CD14-positive monocyte (primary cell): ENCODE measurements at regions not wholly inside any gene's neighbourhood (a gene's known extent, or its start where the extent isn't known, plus 50 kb on each side); places are given as distances from the start of the nearest gene placed in this dataset.

Source experiments
- DNase-seq, 3 donors: peaks; one replicate each; pipeline ENCODE4 v3.0.0-alpha.2; 2011 to 2022
- H2AFZ ChIP-seq: 2 replicates; pipeline ENCODE4 v1.6.0; 2012; ENCODE audit warnings: mild to moderate bottlenecking, low read depth, low read length, inconsistent platforms; ENCODE audit not compliant: insufficient read depth, poor library complexity, severe bottlenecking
- H3K27ac ChIP-seq, 2 donors: 1 replicate in 1 of 2; 2 replicates in 1 of 2; pipeline ENCODE4 v1.5.1; 2012 to 2013; ENCODE audit warnings: low read length in 2 of 2, control low read depth in 1 of 2, inconsistent platforms in 1 of 2, low read depth in 1 of 2, mild to moderate bottlenecking in 1 of 2
- H3K27me3 ChIP-seq, 2 donors: one replicate each; pipeline versions ENCODE4 v1.6.0 to v1.6.1; 2011 to 2013; ENCODE audit warnings: low read length in 2 of 2; ENCODE audit not compliant: control insufficient read depth in 2 of 2, insufficient read depth in 2 of 2
- H3K36me3 ChIP-seq, 2 donors: replicated peaks in 1 of 2; 1 replicate in 1 of 2; 2 replicates in 1 of 2; pipeline versions ENCODE4 v1.5.1 to v1.6.1; 2012 to 2013; ENCODE audit warnings: low read length in 2 of 2, control low read depth in 1 of 2, inconsistent platforms in 1 of 2, mild to moderate bottlenecking in 1 of 2; ENCODE audit not compliant: insufficient read depth in 2 of 2, control insufficient read depth in 1 of 2
- H3K4me1 ChIP-seq, 2 donors: 1 replicate in 1 of 2; 2 replicates in 1 of 2; pipeline versions ENCODE4 v1.5.1 to v1.6.1; 2012 to 2013; ENCODE audit warnings: low read length in 2 of 2, control low read depth in 1 of 2, inconsistent platforms in 1 of 2, mild to moderate bottlenecking in 1 of 2, moderate library complexity in 1 of 2; ENCODE audit not compliant: insufficient read depth in 2 of 2, control insufficient read depth in 1 of 2
- H3K4me2 ChIP-seq: replicated peaks from 2 replicates; pipeline ENCODE3; 2012; ENCODE audit warnings: low read length, moderate library complexity, mild to moderate bottlenecking; ENCODE audit not compliant: poor library complexity, severe bottlenecking; ENCODE audit errors: extremely low read depth
- H3K4me3 ChIP-seq, 3 experiments: fragments of 200-600 bp in 1 of 3; sonication (generic) in 1 of 3; replicated peaks in 1 of 3; 1 replicate in 2 of 3; 2 replicates in 1 of 3; pipeline ENCODE4 v1.5.1; 2011 to 2013; ENCODE audit warnings: low read length in 3 of 3, mild to moderate bottlenecking in 3 of 3, control low read depth in 2 of 3, low read depth in 2 of 3, inconsistent platforms in 1 of 3, moderate library complexity in 1 of 3
- H3K79me2 ChIP-seq: 2 replicates; pipeline ENCODE4 v1.6.0; 2012; ENCODE audit warnings: mild to moderate bottlenecking, control low read depth, inconsistent platforms, low read length, moderate library complexity; ENCODE audit not compliant: insufficient read depth
- H3K9ac ChIP-seq: 2 replicates; pipeline ENCODE4 v1.6.0; 2017; ENCODE audit warnings: low read length, mild to moderate bottlenecking; ENCODE audit not compliant: insufficient read depth, poor library complexity, severe bottlenecking
- H3K9me3 ChIP-seq, 2 donors: replicated peaks in 1 of 2; 1 replicate in 1 of 2; 2 replicates in 1 of 2; pipeline versions ENCODE4 v1.5.1 to v1.6.1; 2012 to 2013; ENCODE audit warnings: low read length in 2 of 2, control low read depth in 1 of 2; ENCODE audit not compliant: control insufficient read depth in 1 of 2, insufficient read depth in 1 of 2
- H4K20me1 ChIP-seq: 2 replicates; pipeline ENCODE4 v1.6.0; 2012; ENCODE audit warnings: mild to moderate bottlenecking, low read length, control low read depth, moderate library complexity; ENCODE audit not compliant: insufficient read depth
- H3K27ac Mint-ChIP-seq, 7 donors: one replicate each; pipeline ENCODE4 v1.8.0; 2020; ENCODE audit warnings: mild to moderate bottlenecking in 7 of 7, mixed read lengths in 7 of 7, moderate library complexity in 6 of 7, inconsistent platforms in 2 of 7
- H3K27me3 Mint-ChIP-seq, 3 donors: one replicate each; pipeline ENCODE4 v1.8.0; 2021 to 2022; ENCODE audit warnings: low read depth in 3 of 3, mild to moderate bottlenecking in 3 of 3, mixed read lengths in 3 of 3, moderate library complexity in 3 of 3, inconsistent platforms in 1 of 3
- H3K36me3 Mint-ChIP-seq, 2 donors: one replicate each; pipeline ENCODE4 v1.8.0; 2020; ENCODE audit warnings: mixed read lengths in 2 of 2, inconsistent platforms in 1 of 2, mild to moderate bottlenecking in 1 of 2
- H3K4me1 Mint-ChIP-seq: one replicate; pipeline ENCODE4 v1.8.0; 2020; ENCODE audit warnings: mild to moderate bottlenecking, mixed read lengths
- H3K4me3 Mint-ChIP-seq, 2 donors: one replicate each; pipeline ENCODE4 v1.8.0; 2020; ENCODE audit warnings: mild to moderate bottlenecking in 2 of 2, mixed read lengths in 2 of 2, moderate library complexity in 1 of 2
- H3K9me3 Mint-ChIP-seq, 7 donors: one replicate each; pipeline ENCODE4 v1.8.0; 2020 to 2022; ENCODE audit warnings: mixed read lengths in 7 of 7, mild to moderate bottlenecking in 6 of 7, moderate library complexity in 6 of 7, inconsistent platforms in 2 of 7
- CTCF ChIP-seq: fragments of 200-600 bp; IDR thresholded peaks from one replicate; pipeline ENCODE4 v1.8.0; 2022; ENCODE audit warnings: antibody characterized with exemption, mild to moderate bottlenecking
- WGBS: methylation state at CpG from one replicate; pipeline ENCODE4 v1.1.5; 2013; ENCODE audit warnings: missing lambda C conversion rate; ENCODE audit not compliant: insufficient coverage; 5-methylcytosine and 5-hydroxymethylcytosine counted together
- intact Hi-C, 2 donors: fragments of 100-400 bp; cut with micrococcal nuclease; formaldehyde crosslinking; loops; one replicate each; pipeline versions ENCODE4 v1.15.0 to v1.15.1; 2023

- H3K36me3 ChIP-seq, result no peaks in the 10 kb centered on the region
- intact Hi-C loops, result no loop called here
- WGBS, result 30% methylated on average over 2 of the region's 2 CpGs
- Mint-ChIP-seq H3K9me3 (peaks cover 0 to 2% (median 0%) of the 10 kb centered on the region in 7 donors), H3K27ac (no peak overlapping the region), H3K4me3 (no peak overlapping the region), H3K27me3 (no peaks in the 10 kb centered on the region), H3K36me3 (no peaks in the 10 kb centered on the region), H3K4me1 (no peaks in the 10 kb centered on the region)
- H3K4me2 ChIP-seq, result no peak overlapping the region
- H3K79me2 ChIP-seq, result no peaks in the 10 kb centered on the region
- H3K27ac ChIP-seq, result no peak overlapping the region
- no peaks in the 10 kb centered on the region for H3K27me3 ChIP-seq
- H3K4me3 ChIP-seq, result no peak overlapping the region
- no peaks in the 10 kb centered on the region for H3K9me3 ChIP-seq
- no peak for DNase-seq
- no peaks in the 10 kb centered on the region for H3K4me1 ChIP-seq
- no peaks in the 10 kb centered on the region for H4K20me1 ChIP-seq
- H2AFZ ChIP-seq, result no peak overlapping the region
- no peak overlapping the region for H3K9ac ChIP-seq
- TF ChIP-seq CTCF, result no peak
These were observed 252.7 kb upstream of the KCNIP4 start for GRCh38 chr4:22201256-22201655.

GRCh38 chr4:22196551-22196950, 248.0 kb upstream of the KCNIP4 start:
- no CpG with 5 or more reads among the region's 3 CpGs for WGBS
- TF ChIP-seq CTCF, result no peak

More at GRCh38 chr4:22196551-22196950, 248.0 kb upstream of the KCNIP4 start:
- no peaks in the 10 kb centered on the region for H3K9me3 ChIP-seq
- intact Hi-C loops, result no loop called here
- no peaks in the 10 kb centered on the region for H3K27me3 ChIP-seq
- H3K4me3 Mint-ChIP-seq, result no peak overlapping the region
- H3K4me3 ChIP-seq, result no peak overlapping the region
- H3K27ac ChIP-seq, result no peak overlapping the region
- no peak overlapping the region for H3K4me2 ChIP-seq
- no peaks in the 10 kb centered on the region for H3K4me1 ChIP-seq
- no peaks in the 10 kb centered on the region for H3K36me3 Mint-ChIP-seq
- no peaks in the 10 kb centered on the region for H4K20me1 ChIP-seq
- no peak for DNase-seq
- H2AFZ ChIP-seq, result no peak overlapping the region
- H3K27me3 Mint-ChIP-seq, result no peaks in the 10 kb centered on the region
- no peak overlapping the region for H3K27ac Mint-ChIP-seq
- no peaks in the 10 kb centered on the region for H3K36me3 ChIP-seq
- no peaks in the 10 kb centered on the region for H3K4me1 Mint-ChIP-seq
- no peak overlapping the region for H3K9ac ChIP-seq
- peaks cover 0 to 4% (median 0%) of the 10 kb centered on the region in 7 donors for H3K9me3 Mint-ChIP-seq
- H3K79me2 ChIP-seq, result no peaks in the 10 kb centered on the region
